ENCODE measurements at regions not wholly inside any gene's neighbourhood (a gene's known extent, or its start where the extent isn't known, plus 50 kb on each side); places are given as distances from the start of the nearest gene placed in this dataset. TPM values are rescaled to one million over a fixed set of nuclear protein-coding genes. Genes with fewer than 3 reads are reported as not detected.

DNA sequence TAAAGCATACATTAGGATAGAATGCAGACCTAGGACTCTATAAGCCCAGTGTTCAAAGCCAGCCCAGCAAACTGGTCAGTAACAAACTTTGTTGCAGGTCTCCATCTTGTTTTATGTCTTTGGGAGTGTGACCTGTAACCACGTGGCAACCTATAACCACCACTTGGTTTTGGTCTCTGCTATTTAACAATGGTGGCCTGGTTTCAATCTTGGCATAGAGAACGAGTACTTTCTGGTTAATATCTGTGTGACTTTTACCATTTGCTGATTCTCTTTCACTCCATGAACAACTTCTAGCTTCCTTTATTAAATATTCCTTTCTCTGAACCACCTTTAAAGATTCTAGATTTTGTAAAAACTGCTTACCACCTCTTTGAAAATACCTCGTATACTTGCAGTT lies 118.5 kb downstream of the KCNS3 start:
- TF ChIP-seq, protein P1, sequence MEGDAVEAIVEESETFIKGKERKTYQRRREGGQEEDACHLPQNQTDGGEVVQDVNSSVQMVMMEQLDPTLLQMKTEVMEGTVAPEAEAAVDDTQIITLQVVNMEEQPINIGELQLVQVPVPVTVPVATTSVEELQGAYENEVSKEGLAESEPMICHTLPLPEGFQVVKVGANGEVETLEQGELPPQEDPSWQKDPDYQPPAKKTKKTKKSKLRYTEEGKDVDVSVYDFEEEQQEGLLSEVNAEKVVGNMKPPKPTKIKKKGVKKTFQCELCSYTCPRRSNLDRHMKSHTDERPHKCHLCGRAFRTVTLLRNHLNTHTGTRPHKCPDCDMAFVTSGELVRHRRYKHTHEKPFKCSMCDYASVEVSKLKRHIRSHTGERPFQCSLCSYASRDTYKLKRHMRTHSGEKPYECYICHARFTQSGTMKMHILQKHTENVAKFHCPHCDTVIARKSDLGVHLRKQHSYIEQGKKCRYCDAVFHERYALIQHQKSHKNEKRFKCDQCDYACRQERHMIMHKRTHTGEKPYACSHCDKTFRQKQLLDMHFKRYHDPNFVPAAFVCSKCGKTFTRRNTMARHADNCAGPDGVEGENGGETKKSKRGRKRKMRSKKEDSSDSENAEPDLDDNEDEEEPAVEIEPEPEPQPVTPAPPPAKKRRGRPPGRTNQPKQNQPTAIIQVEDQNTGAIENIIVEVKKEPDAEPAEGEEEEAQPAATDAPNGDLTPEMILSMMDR (IDR thresholded peaks at IDR 0.05; ENCODE audit: insufficient read depth, low read depth, low read length) = no peak
- no peak for DNase-seq (ENCODE audit: low read depth)
- no peak overlapping the region for H3K4me3 ChIP-seq (ENCODE audit: low read depth, low read length)

GRCh38 chr2:17995593-17995992 lies 117.1 kb downstream of the KCNS3 start:
- DNase-seq (ENCODE audit: low read depth) = no peak
- no peak overlapping the region for H3K4me3 ChIP-seq (ENCODE audit: low read depth, low read length)
- TF ChIP-seq, protein P1 (IDR thresholded peaks at IDR 0.05; ENCODE audit: insufficient read depth, low read depth, low read length) = no peak

Small RNA genes in the stretch of these regions (small RNA-seq; reads per million reads assigned to genes)
- not detected for gene RF00561

All from fibroblast of villous mesenchyme (primary cell).